ENCODE measurements at regions not wholly inside any gene's neighbourhood (a gene's known extent, or its start where the extent isn't known, plus 50 kb on each side); places are given as distances from the start of the nearest gene placed in this dataset.

GRCh38 chr5:31078956-31079355 is 114.5 kb upstream of the CDH6 start:
- TF ChIP-seq CTCF (IDR thresholded peaks at IDR 0.05; ENCODE audit: low read depth, low read length): no peak
- no peak for TF ChIP-seq EZH2phosphoT487 (IDR thresholded peaks at IDR 0.05; ENCODE audit: low read depth)

Data from OCI-LY3 (cell line).